Forelimb muscle (tissue), 1 donor: ENCODE measurements at regions not wholly inside any gene's neighbourhood (a gene's known extent, or its start where the extent isn't known, plus 50 kb on each side); places are given as distances from the start of the nearest gene placed in this dataset.

Experiments used
- DNase-seq: peaks from one replicate; pipeline ENCODE4 v3.0.0-alpha.2; 2013; ENCODE audit warnings: low read depth

DNA sequence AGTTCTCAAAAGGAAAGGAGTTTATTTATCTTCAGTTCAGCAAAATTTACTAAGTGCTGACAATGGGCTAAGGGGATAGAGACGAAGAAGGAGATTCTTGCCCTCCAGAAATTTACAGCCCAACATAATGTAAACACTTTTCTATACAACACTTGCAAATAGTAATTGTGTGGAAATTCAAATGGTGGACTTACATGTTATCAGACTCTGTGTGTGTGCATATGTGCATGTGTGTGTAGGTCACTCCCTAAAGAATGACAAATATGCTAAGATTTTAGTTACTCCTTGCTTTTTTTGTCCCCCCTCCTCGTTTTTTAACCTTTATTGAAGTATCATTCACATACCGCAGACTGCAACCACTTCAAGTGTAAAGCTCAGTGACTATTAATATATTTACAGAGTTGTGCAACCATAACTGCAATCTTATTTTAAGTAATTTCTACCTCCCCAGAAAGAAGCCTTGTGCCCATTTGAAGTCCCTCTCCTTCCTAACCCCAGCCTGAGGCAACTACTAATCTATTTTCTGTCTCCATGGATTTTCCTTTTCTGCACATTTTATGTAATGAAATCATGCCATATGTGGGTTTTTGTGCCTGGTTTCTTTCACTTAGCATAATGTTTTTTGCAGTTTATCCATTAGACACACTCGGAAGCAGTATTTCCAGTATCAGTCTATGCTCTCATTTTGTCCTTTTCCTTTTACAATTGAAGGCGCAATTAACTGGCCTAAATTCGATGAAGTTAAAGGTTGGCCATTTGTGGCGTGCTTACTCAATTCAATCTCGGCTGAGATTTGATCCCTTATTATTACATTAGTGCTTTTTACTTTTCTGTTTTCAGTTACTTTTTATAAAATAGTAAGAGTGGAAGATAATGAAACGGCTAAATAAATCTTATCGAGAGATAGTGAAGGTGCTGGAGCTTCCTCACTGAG is 318.4 kb downstream of the HAPSTR1 start:
- DNase-seq: no peak

DNA sequence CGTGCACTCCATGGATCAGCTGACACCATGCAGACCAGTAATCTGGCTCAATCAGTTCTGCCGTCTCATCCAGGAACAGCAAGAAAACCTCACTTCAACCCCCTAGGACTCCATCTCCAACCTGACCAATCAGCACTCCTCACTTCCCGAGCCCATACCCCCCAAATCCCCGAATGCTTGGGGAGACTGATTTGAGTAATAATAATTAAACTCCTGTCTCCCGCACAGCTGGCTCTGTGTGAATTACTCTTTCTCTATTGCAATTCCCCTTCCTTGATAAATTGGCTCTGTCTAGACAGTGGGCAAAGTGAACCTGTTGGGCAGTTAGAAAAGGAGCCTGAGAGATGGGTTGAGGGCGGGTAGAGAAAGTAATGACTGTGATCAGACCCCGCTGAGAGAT is 320.0 kb downstream of the HAPSTR1 start:
- no peak for DNase-seq

DNA sequence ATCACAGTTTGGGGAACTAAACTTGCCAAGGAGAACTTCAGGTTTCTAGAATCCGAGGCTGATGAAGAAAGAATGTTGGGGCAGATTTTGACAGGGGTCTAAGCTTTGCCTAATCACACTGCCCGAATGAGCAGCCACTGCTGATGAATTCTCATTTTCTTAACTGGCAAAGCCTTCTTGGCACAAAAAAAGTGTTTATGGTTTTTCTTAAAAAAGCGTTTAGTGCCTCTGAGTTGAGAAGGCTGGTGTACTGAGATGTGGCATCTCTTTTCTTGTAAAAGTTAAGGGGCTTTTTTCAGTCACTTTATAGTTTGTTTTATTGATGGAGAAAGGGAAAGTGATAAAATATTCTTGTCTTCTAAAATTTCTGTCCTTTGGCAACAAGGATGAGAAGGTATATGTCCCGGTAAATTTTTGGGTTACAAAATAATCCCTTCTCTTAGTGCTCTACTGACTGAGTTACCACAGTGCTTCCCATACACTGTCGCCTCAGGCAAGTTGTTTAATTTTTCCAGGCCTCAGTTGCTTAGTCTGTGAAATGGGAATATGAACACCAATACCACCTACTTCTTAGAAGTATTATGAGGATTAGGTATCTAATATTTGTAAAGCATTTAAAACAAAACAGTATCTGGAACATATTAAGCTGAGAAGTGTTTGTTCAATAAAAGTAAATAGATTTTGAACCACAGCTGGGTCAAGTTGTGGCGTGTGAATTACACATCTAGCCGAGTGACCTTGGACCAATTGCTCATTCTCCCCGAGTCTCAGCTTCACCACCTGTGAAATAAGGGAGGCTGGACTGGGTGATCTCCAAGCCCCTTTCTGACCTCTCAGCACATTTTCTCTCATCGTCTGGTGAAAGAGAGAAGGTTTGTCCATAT is 320.8 kb downstream of the HAPSTR1 start:
- DNase-seq: no peak

DNA sequence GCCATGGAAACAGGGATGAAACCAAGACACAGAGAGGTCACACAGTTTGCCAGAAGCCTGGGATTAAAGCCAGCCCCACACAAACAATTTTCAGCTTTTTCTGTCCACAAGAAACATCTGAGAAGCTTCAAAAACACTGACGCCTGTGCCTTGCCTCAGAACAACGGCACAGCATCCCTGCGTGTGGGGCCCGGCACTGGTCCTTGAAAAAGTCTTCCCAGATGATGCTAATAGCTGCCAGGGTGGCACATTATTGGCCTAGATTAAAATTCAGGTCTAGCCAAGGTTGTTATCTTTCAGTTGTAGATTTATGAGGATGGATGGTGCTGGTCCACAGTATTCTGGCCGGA is 321.4 kb downstream of the HAPSTR1 start:
- DNase-seq: no peak

DNA sequence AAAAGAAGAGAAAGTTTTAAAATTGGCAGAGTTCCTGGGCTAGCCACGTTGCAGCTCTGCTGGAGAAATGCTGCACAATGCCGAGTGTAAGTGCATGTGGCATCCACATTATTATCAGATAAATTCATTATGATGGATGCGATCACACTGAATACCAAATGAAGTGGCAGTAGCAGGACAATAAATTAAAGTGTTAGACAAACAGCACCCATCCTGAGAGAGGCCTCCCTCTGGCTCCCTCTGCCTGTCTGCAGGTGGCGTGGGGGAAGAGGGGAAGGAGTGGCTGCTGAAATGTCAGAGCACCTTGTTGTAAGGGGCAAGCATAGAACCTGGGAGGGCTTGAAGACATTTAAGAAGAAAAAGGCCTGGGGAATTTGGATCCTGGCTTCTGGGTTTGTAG is 324.1 kb downstream of the HAPSTR1 start:
- DNase-seq: no peak

DNA sequence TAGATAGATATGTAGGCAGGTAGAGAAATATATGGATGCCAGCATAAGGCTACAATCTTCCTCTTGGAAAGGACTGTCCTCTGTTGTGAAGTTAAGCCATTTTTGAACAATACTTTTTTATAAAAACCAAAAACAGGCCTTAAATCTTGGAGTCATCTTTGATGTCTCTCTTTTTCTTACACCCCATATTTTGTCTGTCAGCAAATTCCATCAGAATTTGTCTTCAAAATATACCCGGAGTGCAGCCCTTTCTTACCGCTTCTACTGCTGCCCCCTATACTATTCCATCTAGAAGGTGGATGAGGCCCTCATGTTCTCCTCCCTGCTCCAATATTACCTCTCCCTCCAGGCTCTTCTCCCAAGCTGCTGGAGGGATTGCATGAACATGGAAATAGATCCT is 326.5 kb downstream of the HAPSTR1 start:
- DNase-seq: no peak

DNA sequence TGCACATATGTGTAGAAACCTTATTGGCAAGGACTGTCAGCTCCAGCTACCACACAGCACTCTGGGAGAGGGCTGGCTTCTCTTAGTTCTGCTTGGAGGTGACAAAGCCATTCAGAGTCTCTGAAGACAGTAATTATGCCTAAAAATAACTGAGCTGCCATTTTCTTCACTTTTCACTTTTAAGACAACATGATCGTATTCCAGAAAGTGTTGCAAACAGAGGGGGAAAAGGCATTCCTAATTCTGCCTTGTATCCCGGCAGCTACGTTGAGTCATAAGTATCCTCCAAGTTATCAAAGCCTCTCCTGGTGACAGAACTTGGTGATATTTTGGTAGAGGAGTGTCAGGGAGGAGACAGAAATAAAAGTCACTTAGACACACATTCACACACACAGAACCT is 327.7 kb downstream of the HAPSTR1 start:
- DNase-seq: no peak

DNA sequence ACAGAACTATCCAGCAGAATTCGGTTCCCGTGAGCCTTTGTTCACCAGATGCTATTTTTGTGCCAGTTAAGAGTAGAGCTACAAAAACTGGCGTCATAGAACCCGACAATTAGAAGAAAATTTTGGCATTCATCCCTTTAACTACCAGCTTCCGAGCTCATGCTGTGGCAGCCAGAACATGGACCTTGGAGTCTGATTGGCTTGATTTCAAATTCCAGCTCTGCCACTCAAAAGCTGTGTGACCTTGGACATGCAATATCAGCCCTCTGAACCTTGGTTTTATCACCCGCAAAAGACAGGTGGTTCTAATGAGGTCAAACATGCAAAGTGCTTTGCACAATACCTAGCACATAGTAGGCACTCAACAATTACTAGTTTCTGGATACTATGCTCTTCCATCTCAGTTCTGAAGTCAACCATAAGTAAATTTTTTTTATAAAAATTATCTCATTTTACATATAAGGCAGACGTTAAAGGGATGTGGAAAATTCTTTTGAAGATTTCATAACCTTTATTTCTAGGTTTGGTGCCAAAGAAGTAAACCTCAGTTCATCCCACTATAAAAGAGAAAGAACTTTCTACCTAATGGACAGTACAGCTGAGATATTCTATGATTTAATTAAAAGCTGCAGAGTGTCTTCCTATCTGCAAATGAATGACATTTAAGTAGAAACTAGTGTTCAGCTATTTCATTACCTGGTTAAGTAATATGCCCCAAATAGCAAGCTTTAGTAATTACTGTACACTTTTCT is 331.5 kb downstream of the HAPSTR1 start:
- DNase-seq: no peak

DNA sequence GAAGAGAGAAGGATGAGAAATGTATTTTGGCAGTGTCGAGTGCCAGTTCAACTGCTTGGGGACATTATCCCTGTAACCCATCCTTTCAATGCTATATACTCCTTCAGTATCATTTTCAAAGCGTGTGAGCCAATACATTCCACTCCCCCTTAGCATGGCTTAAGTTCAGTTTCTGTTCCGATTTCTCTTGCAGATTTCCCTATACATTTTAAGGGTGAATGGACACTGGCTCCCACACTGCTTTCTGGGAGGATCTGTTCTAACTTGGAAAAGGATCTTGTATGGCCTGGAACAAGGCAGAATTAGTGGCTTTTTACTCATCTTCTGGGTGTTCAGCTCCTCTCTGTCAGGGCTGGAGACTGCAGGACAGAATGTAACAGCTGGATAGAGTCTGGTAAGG is 333.8 kb downstream of the HAPSTR1 start:
- DNase-seq: no peak

DNA sequence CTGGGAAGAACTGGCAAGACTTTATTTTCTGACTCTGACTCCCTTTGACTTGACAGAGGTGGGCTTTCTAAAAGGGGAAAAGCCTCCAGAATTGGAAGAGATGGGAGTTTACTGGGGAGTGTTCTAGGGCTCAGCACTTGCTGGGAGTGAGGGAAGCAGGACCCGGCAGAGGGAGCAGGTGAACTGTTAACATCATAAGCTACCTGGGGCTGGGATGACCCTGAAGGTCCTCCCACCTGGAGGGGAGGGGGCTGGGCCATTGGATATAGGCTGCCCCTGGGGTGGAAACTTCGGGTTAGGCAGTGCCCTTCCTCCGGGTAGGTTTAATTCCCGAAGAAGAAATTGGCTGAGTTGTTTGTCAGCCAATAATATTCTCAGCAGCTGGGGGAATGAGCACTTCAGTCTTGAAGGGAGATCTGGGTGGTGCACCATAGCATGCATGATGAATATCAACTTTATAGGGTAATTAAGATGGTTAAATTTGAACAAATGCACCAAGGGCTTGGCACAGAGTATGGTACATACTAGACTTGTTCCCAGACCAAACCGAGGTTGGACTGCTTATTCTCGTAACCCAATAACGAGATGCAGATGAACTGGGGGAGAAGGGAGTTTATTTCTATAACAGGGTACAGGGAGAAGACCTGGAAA is 337.0 kb downstream of the HAPSTR1 start:
- no peak for DNase-seq

DNA sequence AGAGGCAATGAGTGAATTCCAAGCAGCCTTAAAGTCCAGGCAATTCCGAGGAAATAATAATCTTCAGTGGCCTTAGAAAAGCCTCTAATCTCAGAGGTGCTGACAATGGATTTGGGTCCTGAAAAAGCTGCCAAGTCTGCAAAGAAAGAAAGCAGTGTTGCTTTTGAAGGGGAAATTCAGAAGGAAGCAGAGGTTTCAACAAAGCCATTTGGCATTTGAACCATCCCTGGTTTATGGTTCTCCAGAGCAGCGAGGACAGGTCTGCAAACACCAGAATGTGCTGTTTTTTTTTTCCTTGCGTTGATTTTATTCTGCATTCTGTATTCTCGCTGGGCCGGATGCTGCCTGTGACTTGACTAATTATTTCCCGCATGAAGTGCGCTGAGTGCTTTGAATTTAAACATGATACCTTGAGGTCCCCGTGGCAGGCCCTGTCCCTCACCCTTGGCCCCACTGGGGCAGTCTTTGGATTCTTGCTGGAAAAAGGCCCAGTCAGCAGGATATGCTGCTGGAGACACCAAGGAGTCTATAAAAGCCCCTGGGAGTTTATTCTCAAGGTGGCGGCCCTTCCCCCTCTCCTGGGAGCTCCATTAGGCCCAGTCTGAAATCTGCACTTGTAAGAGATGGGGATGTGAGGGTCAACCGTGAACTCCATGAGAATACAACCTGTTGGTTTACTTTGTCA is 338.3 kb downstream of the HAPSTR1 start:
- DNase-seq: no peak

DNA sequence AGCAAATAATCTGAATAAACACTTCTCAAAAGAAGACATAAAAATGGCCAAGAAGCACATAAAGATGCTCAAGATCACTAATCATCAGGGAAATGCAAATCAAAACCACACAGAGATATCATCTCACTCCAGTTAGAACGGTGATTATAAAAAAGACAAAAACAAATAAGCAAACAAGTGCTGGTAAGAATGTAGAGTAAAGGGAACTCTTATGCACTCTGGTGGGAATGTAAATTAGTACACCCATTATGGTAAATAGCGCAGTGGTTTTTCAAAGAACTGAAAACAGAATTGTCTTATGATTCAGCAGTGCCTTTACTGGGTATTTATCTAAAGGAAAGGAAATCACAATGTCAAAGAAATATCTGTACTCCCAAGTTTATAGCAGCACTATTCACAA is 343.2 kb downstream of the HAPSTR1 start:
- DNase-seq: no peak

DNA sequence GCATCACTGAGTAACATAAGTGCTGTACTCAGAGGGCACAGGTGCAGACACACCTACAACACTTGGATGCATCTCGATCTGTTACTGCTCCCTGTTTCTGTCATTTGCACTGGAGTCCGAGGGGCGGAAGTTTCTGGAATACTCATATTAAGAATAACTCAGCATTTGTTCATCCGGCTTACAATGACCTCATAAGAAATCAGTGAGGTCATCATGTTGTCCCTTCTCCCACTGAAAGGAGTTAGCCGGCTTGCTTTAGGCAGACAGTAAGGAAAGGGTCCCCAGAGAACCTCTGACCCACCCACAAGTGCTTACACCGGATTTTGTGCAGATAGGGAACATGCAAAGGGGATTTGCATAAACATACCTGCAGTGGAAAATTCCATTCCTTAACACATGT is 344.7 kb downstream of the HAPSTR1 start:
- no peak for DNase-seq

DNA sequence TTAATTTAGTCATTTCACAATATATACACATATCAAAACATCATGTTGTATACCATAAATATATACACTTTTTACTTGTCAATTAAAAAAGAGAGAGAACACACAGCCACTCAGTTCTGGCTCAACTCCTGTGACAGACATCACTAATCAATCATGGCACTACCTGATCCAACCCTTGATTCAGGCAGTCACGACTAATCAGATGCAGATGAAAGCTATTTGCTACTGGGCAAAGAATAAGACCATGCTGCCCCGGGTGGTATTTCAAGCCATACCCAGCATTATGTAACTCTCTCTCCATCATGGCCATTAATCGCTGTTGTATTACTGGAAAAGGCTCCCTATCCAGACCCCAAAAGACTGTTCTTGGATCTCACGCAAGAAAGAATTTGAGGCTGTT is 345.7 kb downstream of the HAPSTR1 start:
- DNase-seq: no peak

DNA sequence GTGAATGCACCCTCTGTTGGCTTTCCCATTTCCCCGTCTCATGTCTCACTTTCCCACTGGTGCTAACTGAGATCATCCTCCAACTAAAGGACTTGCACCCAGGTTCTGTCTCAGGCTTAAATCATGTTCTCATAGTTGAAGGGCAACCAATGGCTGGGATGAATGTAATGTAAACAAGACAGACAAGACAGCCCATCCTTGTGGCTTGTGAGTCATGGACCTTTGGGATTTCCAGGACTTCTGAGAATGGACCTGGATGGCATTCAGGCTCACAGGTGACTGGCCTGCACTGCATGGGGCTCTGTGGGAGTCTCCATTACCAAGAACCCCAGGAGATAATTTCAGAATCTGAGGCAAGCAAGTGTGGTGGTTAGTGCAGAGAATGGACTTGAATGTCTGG is 347.5 kb downstream of the HAPSTR1 start:
- DNase-seq: no peak

DNA sequence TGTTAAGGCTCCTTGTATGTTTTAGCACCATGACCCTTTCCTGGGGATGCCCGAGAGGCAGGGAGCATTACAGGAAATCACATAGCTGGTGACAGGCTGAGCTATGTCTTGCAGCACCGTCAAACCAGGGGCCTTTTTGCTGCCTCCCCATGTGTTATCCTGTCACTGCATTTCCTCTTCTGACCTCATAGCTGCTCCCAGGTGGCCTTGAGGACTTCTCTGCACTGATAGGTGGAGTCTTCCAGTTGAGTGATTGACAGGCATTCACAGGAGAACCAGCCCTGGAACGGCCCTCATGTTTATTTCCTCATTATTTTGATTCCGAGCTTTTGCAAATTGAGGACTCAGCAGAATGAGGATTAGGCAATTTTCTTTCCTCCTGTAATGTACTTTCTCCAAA is 349.6 kb downstream of the HAPSTR1 start:
- DNase-seq: no peak

DNA sequence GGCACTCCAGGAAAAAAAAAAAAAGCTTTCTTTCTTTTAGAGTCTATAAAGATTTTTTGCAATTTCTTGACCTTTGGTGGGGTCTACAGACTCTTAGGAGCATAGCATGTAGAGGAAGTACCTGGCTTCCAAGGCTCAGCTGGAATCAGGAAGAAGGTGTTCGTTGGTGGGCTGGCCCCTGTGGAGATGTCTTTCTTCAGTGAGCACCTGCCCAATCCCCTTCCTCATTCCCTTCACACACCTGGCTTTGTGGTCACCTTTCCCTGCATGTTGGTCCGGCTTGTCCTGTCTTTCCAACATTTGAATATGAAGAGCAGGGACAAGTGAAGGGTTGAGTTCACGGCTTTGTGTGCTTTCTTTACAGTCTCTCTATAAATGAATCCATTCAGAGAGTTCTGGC is 352.4 kb downstream of the HAPSTR1 start:
- DNase-seq: no peak

DNA sequence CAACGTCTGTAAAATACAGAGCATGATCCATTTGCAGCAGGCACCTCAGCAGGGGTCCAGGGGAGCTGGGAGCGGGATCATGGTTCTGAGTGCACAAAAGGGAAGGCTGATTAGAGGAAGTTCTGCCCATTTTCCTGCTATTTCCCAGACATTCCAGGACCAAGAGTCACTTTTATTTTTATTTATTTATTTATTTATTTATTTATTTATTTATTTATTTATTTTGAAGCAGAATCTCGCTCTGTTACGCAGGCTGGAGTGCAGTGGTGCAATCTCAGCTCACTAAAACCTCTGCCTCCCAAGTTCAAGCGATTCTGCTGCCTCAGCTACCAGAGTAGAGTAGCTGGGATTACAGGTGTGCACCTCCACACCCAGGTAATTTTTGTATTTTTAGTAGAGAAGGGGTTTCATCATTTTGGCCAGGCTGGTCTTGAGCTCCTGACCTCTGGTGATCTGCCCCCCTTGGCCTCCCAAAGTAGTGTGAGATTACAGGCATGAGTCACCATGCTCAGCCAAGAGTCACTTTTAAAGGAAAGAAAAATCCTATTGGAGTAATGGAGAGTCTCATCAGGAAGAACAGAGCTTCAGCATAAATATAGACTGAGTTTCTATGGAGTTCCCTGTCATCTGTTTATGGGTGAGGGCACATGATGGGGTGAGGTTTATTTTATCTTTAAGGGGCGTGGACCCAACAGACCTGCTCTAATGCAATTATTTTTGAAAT is 355.2 kb downstream of the HAPSTR1 start:
- DNase-seq: no peak

DNA sequence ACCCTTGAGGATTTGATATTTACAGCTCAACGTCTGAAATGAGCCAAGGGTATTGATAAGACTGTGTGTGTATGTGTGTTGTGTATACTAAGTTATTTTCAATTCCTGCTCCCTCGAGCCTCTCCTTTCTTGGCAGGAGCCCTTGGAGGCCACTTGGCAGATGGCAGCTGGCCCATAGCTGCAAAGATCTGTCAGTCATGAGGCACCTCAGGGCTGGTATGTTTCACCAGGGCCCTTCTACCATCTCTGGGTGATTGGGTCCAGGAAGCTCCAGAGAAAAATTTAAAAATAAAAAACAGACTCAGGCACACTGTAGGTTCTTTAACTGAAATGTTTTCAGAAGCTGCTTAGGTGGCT is 355.7 kb downstream of the HAPSTR1 start:
- no peak for DNase-seq

DNA sequence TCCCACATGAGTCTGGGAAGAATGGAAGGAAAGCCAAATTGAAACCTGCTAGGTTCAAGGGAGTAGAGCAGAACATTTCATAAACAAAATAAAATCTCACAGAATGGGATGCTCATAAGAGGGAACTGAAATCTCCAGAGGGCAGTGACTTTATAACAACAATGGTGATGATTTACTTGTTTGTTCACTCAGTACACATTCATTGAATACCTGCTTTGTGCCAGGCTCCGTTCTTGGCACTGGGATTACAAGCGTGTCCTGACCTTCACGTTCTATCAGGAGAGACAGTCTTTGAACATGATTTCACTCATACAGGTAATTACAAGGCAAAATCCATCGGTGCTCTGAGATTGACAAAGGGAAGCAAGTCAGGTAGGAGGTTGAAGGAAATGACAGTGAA is 356.3 kb downstream of the HAPSTR1 start:
- DNase-seq: no peak

DNA sequence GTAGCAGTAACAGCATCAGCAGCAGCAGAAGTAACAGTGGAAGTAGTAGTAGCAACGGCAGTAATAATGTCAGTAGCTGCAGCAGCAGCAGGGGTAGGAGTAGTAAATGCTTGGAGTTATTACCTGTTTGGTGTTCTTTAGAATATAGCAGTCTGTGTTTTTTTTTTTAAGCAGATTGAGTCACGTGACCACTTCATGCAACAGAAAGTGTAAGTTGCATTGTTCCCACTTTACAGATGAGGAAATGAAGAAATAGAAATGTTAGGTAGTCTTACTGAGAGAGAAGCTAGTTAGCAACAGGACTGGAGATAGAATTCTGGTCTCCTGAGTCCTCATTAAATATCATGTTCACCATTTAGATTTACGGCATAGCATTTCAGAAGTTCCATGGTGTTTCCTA is 358.2 kb downstream of the HAPSTR1 start:
- DNase-seq: no peak
